Breast epithelium (tissue), 3 donors: ENCODE measurements at regions not wholly inside any gene's neighbourhood (a gene's known extent, or its start where the extent isn't known, plus 50 kb on each side); places are given as distances from the start of the nearest gene placed in this dataset.

Experiments used
- CTCF ChIP-seq, 3 donors: fragments of 450-650 bp; IDR thresholded peaks; one replicate each; pipeline ENCODE4 v1.5.1; 2016 to 2017; ENCODE audit warnings: antibody characterized with exemption in 3 of 3, mild to moderate bottlenecking in 3 of 3, moderate library complexity in 3 of 3
- POLR2A ChIP-seq: fragments of 450-650 bp; IDR thresholded peaks from one replicate; pipeline ENCODE4 v1.6.1; 2016; ENCODE audit warnings: antibody characterized with exemption, mild to moderate bottlenecking, moderate library complexity
- POLR2AphosphoS5 ChIP-seq, 3 donors: sonication (generic); formaldehyde crosslinking; IDR thresholded peaks; one replicate each; pipeline ENCODE4 v1.6.1; 2017; ENCODE audit warnings: antibody characterized with exemption in 3 of 3

- no peak for TF ChIP-seq POLR2AphosphoS5 (IDR thresholded peaks at IDR 0.05)
- TF ChIP-seq POLR2A: no peak
- no peak for TF ChIP-seq CTCF (IDR thresholded peaks at IDR 0.05)
These were observed 314.2 kb upstream of the MYT1L start for GRCh38 chr2:2645162-2645855.
